SKM-1 (cell line): ENCODE measurements at regions not wholly inside any gene's neighbourhood (a gene's known extent, or its start where the extent isn't known, plus 50 kb on each side); places are given as distances from the start of the nearest gene placed in this dataset.
"Not testable (repeated sequence)": the region's sequence is repeated elsewhere in the genome, so short reads cannot be mapped to it uniquely, and the experiment has no call there.

Source experiments
- DNase-seq: peaks from one replicate; lab custom pipeline; 2025; ENCODE audit not compliant: unreplicated experiment; lab: John Stamatoyannopoulos, UW

- DNase-seq, result no peak
Measured at GRCh38 chr10:28137907-28138880, 139.3 kb upstream of the ODAD2 start.

- DNase-seq, result no peak
Measured at GRCh38 chr10:28135258-28135657, 136.4 kb upstream of the ODAD2 start.

GRCh38 chr10:28130267-28130666 is 131.4 kb upstream of the ODAD2 start:
- DNase-seq, result no peak

- no peak for DNase-seq
Measured at GRCh38 chr10:28127881-28128280, 129.0 kb upstream of the ODAD2 start.

- no peak for DNase-seq
Measured at GRCh38 chr10:28125701-28126100, 126.8 kb upstream of the ODAD2 start.

- DNase-seq, result no peak
Measured at GRCh38 chr10:28120795-28121194, 121.9 kb upstream of the ODAD2 start.

- DNase-seq, result no peak
Measured at GRCh38 chr10:28120043-28120749, 121.3 kb upstream of the ODAD2 start.

GRCh38 chr10:28118985-28119628 is 120.2 kb upstream of the ODAD2 start:
- DNase-seq, result no peak

GRCh38 chr10:28113202-28113601 is 114.3 kb upstream of the ODAD2 start:
- DNase-seq, result no peak

GRCh38 chr10:28111712-28112111 is 112.8 kb upstream of the ODAD2 start:
- DNase-seq, result no peak

- DNase-seq, result no peak
Measured at GRCh38 chr10:28105561-28105960, 106.7 kb upstream of the ODAD2 start.

- DNase-seq, result no peak
Measured at GRCh38 chr10:28097633-28098032, 98.8 kb upstream of the ODAD2 start.

GRCh38 chr10:28095791-28096378 is 97.0 kb upstream of the ODAD2 start:
- no peak for DNase-seq

- no peak for DNase-seq
Measured at GRCh38 chr10:28094121-28094520, 95.2 kb upstream of the ODAD2 start.

GRCh38 chr10:28091913-28092312 is 93.0 kb upstream of the ODAD2 start:
- DNase-seq, result no peak

- DNase-seq, result no peak
Measured at GRCh38 chr10:28090506-28090905, 91.6 kb upstream of the ODAD2 start.

GRCh38 chr10:28089467-28089866 is 90.6 kb upstream of the ODAD2 start:
- no peak for DNase-seq

- DNase-seq, result peak; percentile 4
Measured at GRCh38 chr10:28087661-28088351, 88.9 kb upstream of the ODAD2 start.

GRCh38 chr10:28085760-28086159 is 86.9 kb upstream of the ODAD2 start:
- not testable (repeated sequence) for DNase-seq

GRCh38 chr10:28082885-28083284 is 84.0 kb upstream of the ODAD2 start:
- no peak for DNase-seq

GRCh38 chr10:28082316-28082715 is 83.4 kb upstream of the ODAD2 start:
- no peak for DNase-seq
